Type B pancreatic cell (in vitro differentiated cells): ENCODE measurements at regions not wholly inside any gene's neighbourhood (a gene's known extent, or its start where the extent isn't known, plus 50 kb on each side); places are given as distances from the start of the nearest gene placed in this dataset.

ENCODE experiments used
- DNase-seq: peaks from one replicate; pipeline ENCODE4 v3.0.0; 2021; ENCODE audit warnings: mixed read lengths; ENCODE audit not compliant: unreplicated experiment; ENCODE audit errors: extremely low spot score
- H3K27ac Mint-ChIP-seq: 2 replicates; pipeline ENCODE4 v1.8.0; 2021; ENCODE audit warnings: mild to moderate bottlenecking, mixed read lengths
- H3K27me3 Mint-ChIP-seq: 2 replicates; pipeline ENCODE4 v1.8.0; 2021; ENCODE audit warnings: mixed read lengths
- H3K36me3 Mint-ChIP-seq: 2 replicates; pipeline ENCODE4 v1.8.0; 2021; ENCODE audit warnings: mixed read lengths
- H3K4me1 Mint-ChIP-seq: one replicate; pipeline ENCODE4 v1.8.0; 2021; ENCODE audit warnings: mixed read lengths; ENCODE audit not compliant: unreplicated experiment
- H3K4me3 Mint-ChIP-seq: 2 replicates; pipeline ENCODE4 v1.8.0; 2021; ENCODE audit warnings: mild to moderate bottlenecking, mixed read lengths
- H3K9me3 Mint-ChIP-seq: 2 replicates; pipeline ENCODE4 v1.8.0; 2021; ENCODE audit warnings: mixed read lengths
- TF ChIP-seq, protein P1 (sequence below): fragments of 200-600 bp; sonication (generic); conservative IDR thresholded peaks from 2 replicates; pipeline ENCODE4 v1.5.0; 2021; ENCODE audit warnings: antibody characterized with exemption, mild to moderate bottlenecking

DNA sequence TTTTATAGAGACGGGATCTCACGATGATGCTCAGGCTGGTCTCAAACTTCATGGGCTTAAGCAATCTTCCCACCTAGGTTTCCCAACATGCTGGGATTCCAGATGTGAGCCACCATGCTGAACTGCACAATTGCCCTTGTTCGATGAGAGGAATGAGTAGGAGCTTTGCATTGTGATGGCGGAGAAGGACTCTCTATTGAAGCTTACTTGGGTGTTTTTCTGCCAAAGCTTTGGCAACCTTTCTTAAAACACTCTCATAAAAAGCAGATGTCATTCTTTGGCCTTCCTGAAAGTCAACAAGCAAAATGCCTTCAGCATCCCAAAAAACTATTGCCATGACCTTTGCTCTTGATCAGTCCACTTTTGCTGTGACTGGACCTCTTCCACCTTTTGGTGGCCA lies 904.8 kb upstream of the TMEM132C start:
- Mint-ChIP-seq H3K9me3 (no peaks in the 10 kb centered on the region), H3K4me1 (no peaks in the 10 kb centered on the region), H3K36me3 (no peaks in the 10 kb centered on the region), H3K27me3 (peaks cover 5% of the 10 kb centered on the region), H3K27ac (no peak overlapping the region), H3K4me3 (no peak overlapping the region)
- TF ChIP-seq, protein P1, sequence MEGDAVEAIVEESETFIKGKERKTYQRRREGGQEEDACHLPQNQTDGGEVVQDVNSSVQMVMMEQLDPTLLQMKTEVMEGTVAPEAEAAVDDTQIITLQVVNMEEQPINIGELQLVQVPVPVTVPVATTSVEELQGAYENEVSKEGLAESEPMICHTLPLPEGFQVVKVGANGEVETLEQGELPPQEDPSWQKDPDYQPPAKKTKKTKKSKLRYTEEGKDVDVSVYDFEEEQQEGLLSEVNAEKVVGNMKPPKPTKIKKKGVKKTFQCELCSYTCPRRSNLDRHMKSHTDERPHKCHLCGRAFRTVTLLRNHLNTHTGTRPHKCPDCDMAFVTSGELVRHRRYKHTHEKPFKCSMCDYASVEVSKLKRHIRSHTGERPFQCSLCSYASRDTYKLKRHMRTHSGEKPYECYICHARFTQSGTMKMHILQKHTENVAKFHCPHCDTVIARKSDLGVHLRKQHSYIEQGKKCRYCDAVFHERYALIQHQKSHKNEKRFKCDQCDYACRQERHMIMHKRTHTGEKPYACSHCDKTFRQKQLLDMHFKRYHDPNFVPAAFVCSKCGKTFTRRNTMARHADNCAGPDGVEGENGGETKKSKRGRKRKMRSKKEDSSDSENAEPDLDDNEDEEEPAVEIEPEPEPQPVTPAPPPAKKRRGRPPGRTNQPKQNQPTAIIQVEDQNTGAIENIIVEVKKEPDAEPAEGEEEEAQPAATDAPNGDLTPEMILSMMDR = no peak
- DNase-seq = no peak

DNA sequence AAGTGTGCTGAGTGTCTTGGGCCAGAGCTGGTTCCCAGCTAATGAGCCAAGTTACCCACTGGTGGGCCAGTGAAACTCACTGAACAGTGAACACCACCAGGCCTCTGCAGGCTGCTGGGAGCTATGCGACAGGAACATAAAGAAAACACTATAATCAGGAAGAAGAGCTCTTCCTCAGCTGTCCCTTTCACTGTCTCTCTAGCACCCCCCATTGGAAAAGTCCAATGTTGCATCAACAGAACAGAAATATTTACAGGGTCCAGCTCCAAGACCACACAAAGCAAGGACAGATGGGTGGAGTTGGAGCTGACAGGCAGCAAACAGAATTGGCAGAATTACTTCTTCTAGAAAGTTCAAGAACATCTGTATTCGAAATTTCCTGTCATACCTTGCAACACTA lies 903.6 kb upstream of the TMEM132C start:
- TF ChIP-seq, protein P1 = peak; percentile 55
- H3K36me3 Mint-ChIP-seq = no peaks in the 10 kb centered on the region
- H3K27ac Mint-ChIP-seq = no peak overlapping the region
- no peaks in the 10 kb centered on the region for H3K9me3 Mint-ChIP-seq
- no peaks in the 10 kb centered on the region for H3K4me1 Mint-ChIP-seq
- H3K27me3 Mint-ChIP-seq = no peaks in the 10 kb centered on the region
- no peak for DNase-seq
- no peak overlapping the region for H3K4me3 Mint-ChIP-seq

DNA sequence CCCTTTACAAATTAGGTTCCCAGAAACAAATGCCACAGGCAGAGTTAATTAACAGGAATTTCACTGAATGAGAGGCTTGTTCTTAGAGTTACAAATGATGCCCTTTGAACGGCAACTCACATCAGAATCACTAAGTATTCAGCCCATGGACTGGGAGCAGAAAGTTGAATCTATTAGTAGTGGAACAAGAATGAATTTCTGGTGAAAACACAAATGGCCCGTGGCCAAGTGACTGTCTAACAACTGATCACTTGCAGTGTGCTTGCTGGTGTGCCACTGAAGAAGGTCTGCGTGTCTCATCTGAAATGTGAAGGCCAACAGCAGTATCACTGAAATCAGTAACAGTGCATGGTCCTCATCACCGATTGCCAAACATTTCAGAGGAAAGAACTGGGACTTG lies 893.4 kb upstream of the TMEM132C start:
- Mint-ChIP-seq H3K27me3 (no peaks in the 10 kb centered on the region), H3K27ac (no peak overlapping the region), H3K4me1 (no peaks in the 10 kb centered on the region), H3K9me3 (no peaks in the 10 kb centered on the region), H3K36me3 (no peaks in the 10 kb centered on the region), H3K4me3 (no peak overlapping the region)
- no peak for DNase-seq
- TF ChIP-seq, protein P1 = no peak

DNA sequence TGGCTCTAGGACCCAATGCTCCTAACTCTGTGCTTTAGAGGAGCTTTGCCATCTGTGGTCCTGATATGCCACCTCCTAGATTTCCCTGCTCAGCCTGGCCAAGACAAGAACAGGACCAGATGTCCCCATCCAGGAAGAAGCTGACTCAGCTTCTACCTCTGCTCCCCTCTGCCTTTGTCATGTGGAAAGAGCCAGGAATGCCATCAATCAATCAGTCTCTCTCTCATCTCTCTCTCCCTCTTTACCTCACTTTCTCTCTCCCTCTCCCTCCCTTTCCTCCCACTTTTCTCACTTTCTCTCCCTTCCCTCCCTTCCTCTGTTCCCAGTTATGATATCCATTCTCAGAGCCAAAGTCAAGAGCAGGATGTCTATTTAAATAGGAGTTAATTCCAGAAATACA lies 892.5 kb upstream of the TMEM132C start:
- peaks cover 6% of the 10 kb centered on the region for H3K27me3 Mint-ChIP-seq
- no peaks in the 10 kb centered on the region for H3K4me1 Mint-ChIP-seq
- no peaks in the 10 kb centered on the region for H3K9me3 Mint-ChIP-seq
- H3K36me3 Mint-ChIP-seq = no peaks in the 10 kb centered on the region
- no peak for DNase-seq
- no peak overlapping the region for H3K27ac Mint-ChIP-seq
- H3K4me3 Mint-ChIP-seq = no peak overlapping the region
- TF ChIP-seq, protein P1 = no peak

DNA sequence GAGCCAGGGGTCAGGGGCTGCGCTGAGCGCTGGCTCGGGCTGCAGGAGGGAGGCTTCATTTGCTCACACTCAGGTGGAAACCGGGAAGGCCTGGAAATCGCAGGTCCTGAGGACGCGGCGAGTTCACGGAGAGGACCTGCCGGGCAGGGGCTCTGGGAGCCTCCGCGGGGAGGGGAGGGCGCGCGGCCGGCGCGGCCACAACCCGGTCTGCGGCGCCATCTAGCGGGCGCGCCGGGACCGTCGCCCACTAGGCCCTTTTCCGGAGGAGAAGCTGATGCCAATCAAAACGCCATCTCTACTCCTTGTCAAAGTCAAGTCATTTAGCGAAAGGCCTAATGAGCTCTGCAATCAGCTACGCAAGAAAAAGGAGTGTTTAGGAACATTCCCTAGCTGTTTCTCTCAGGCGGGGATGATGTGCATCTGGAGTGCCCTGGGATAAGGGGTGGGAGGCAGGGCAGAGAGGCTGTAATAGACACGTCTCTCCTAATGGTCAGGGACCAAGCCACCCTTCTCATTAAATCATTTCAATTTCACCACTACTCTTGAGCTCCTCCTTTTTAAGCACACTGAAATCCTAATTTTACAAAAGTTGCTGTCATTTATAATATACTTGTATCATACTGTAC lies 885.8 kb upstream of the TMEM132C start:
- Mint-ChIP-seq H3K4me3 (peak overlapping the region; percentile 75), H3K4me1 (no peaks in the 10 kb centered on the region), H3K27ac (no peak overlapping the region), H3K36me3 (no peaks in the 10 kb centered on the region), H3K9me3 (no peaks in the 10 kb centered on the region), H3K27me3 (peaks cover 13% of the 10 kb centered on the region)
- DNase-seq = peak; percentile 80
- TF ChIP-seq, protein P1 = peak; percentile 97

DNA sequence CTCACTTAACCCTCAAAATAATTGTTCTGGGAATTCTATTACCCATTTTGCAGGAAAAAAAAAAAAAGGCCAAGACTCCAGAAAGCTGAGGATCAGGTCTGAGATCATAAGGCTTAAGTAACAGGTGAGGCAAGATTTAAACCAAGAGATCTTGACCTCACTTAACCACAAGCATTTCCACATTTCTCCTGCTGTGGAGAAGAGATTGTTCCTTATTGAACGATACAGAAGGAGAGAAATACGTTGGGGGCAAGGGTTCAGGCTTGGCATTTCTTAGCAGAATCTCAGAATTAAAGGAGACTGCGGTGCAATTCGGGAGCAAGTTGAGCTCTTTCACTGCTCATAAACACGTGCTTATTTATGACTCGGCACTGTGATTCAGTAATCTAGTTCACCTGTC lies 885.3 kb upstream of the TMEM132C start:
- no peak for DNase-seq
- Mint-ChIP-seq H3K36me3 (no peaks in the 10 kb centered on the region), H3K4me1 (no peaks in the 10 kb centered on the region), H3K27me3 (peaks cover 13% of the 10 kb centered on the region), H3K27ac (no peak overlapping the region), H3K9me3 (no peaks in the 10 kb centered on the region), H3K4me3 (no peak overlapping the region)
- TF ChIP-seq, protein P1 = no peak
